ENCODE measurements at regions not wholly inside any gene's neighbourhood (a gene's known extent, or its start where the extent isn't known, plus 50 kb on each side); places are given as distances from the start of the nearest gene placed in this dataset.

DNA sequence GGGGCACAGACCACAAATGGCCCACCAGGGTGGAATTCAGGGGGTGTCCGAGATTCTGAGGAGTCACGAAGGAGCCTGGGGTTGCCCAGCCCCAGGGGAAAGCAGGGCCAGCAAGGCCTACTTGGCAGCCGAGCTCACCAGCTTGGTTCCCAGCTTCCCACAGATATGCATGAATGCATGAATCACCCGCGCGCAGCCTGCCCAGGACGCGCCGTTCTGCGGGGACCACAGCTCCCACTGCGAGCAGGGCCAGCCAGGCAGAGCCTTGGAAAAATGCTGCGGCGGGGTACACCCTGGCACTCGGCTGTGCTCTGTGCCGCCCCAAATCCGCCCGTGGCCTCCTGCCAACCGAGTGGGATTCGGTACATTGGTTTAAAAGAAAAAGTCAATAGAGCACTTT is 211.0 kb downstream of the NFATC2 start:
- WGBS (ENCODE audit: low lambda C conversion rate): 90% methylated on average over 6 of the region's 19 CpGs
- Histone ChIP-seq H3K4me3 (ENCODE audit: low read depth in 2 of 2, low read length in 1 of 2) (no peak overlapping the region), H3K27me3 (ENCODE audit: insufficient read depth) (no peaks in the 10 kb centered on the region), H4K20me1 (ENCODE audit: insufficient read depth) (no peaks in the 10 kb centered on the region), H3K9me2 (no peaks in the 10 kb centered on the region), H3K36me3 (replicated peaks in 1 of 2; ENCODE audit: control insufficient read depth in 1 of 2, insufficient read depth in 2 of 2, low read length in 1 of 2) (no peaks in the 10 kb centered on the region), H3K4me2 (no peak overlapping the region), H2AFZ (ENCODE audit: low read depth) (no peak overlapping the region), H3F3A (replicated peaks; ENCODE audit: insufficient read depth) (peaks cover 31% of the 10 kb centered on the region), H3K9ac (no peak overlapping the region), H3K79me2 (ENCODE audit: insufficient read depth) (no peaks in the 10 kb centered on the region), H3K4me1 (ENCODE audit: control insufficient read depth in 1 of 2, insufficient read depth in 2 of 2, low read depth in 1 of 2, low read length in 1 of 2) (peaks cover 0 to 13% of the 10 kb centered on the region in 2 experiments; a peak in 3 of 4 replicates), H3K9me3 (no peaks in the 10 kb centered on the region), H3K27ac (ENCODE audit: low read depth in 2 of 2, low read length in 1 of 2) (no peak overlapping the region)
- CTCF ChIA-PET: interaction anchor here (0.7 to 1.3 kb wide), 3 partner anchors 15 to 350 kb away, joined by 3 to 4 read pairs (median 3); no protein-coding TSS in a partner anchor
- no peak for DNase-seq
- POLR2A ChIA-PET: no interaction called here
- TF ChIP-seq TCF12 (IDR thresholded peaks at IDR 0.05) (peak; percentile 14; the same call in 1 of the 2 replicates), FOSL2 (IDR thresholded peaks at IDR 0.05; ENCODE audit: borderline replicate concordance, low read depth) (0 out of 2 replicates have a peak, but pooled peaks have one; percentile 11), FOXJ3 (CRISPR knock-in tag; IDR thresholded peaks at IDR 0.05) (no peak), TEAD4 (IDR thresholded peaks at IDR 0.05; ENCODE audit: borderline replicate concordance, insufficient read depth) (0 out of 2 replicates have a peak, but pooled peaks have one; percentile 10)

DNA sequence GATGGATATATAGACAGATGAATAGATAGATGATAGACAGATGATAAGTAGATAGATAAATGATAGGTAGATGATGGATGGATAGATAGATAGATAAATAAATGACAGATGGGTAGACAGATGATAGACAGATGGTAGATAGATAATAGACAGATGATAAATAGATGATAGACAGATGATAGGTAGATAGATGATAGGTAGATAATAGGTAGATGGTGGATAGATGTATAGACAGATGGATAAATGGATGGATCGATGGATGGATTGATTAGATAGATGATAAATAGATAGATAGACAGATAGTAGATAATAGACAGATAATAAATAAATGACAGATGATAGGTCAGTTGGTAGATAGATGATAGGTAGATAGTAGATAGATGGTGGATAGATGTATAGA is 212.7 kb downstream of the NFATC2 start:
- no peak overlapping the region for H3K4me3 ChIP-seq (ENCODE audit: low read depth in 2 of 2, low read length in 1 of 2)
- no peak for DNase-seq
- H3K36me3 ChIP-seq (replicated peaks in 1 of 2; ENCODE audit: control insufficient read depth in 1 of 2, insufficient read depth in 2 of 2, low read length in 1 of 2): no peaks in the 10 kb centered on the region
- peaks cover 23% of the 10 kb centered on the region for H3F3A ChIP-seq (replicated peaks; ENCODE audit: insufficient read depth)
- H4K20me1 ChIP-seq (ENCODE audit: insufficient read depth): no peaks in the 10 kb centered on the region
- peaks cover 0 to 6% of the 10 kb centered on the region in 2 experiments; a peak in 2 of 4 replicates for H3K4me1 ChIP-seq (ENCODE audit: control insufficient read depth in 1 of 2, insufficient read depth in 2 of 2, low read depth in 1 of 2, low read length in 1 of 2)
- H3K27me3 ChIP-seq (ENCODE audit: insufficient read depth): no peaks in the 10 kb centered on the region
- H3K4me2 ChIP-seq: no peak overlapping the region
- H3K9me2 ChIP-seq: no peaks in the 10 kb centered on the region
- 47% methylated on average over 1 of the region's 1 CpG for WGBS (ENCODE audit: low lambda C conversion rate)
- ChIA-PET CTCF (interaction anchor here (1.2 to 10.5 kb wide), 6 partner anchors 10 to 349 kb away, joined by 3 to 163 read pairs (median 4); no protein-coding TSS in a partner anchor), POLR2A (no interaction called here)
- no peak overlapping the region for H2AFZ ChIP-seq (ENCODE audit: low read depth)
- no peak for TF ChIP-seq MXI1 (IDR thresholded peaks at IDR 0.05; ENCODE audit: low read depth, low read length)
- TF ChIP-seq NFIC (IDR thresholded peaks at IDR 0.05; ENCODE audit: borderline replicate concordance): no peak
- no peak for TF ChIP-seq RCOR1 (IDR thresholded peaks at IDR 0.05; ENCODE audit: low read length)
- TF ChIP-seq RXRA (IDR thresholded peaks at IDR 0.05; ENCODE audit: borderline replicate concordance, low read depth): no peak
- no peak for TF ChIP-seq IRF3 (IDR thresholded peaks at IDR 0.05; ENCODE audit: low read depth, low read length)
- TF ChIP-seq REST (IDR thresholded peaks at IDR 0.05; ENCODE audit: low read depth, low read length): no peak
- TF ChIP-seq POLR2AphosphoS5 (IDR thresholded peaks at IDR 0.05; ENCODE audit: low read depth, low read length): no peak
- no peak for TF ChIP-seq CTCF (IDR thresholded peaks at IDR 0.05)
- no peaks in the 10 kb centered on the region for H3K9me3 ChIP-seq
- H3K9ac ChIP-seq: no peak overlapping the region
- H3K79me2 ChIP-seq (ENCODE audit: insufficient read depth): no peaks in the 10 kb centered on the region
- H3K27ac ChIP-seq (ENCODE audit: low read depth in 2 of 2, low read length in 1 of 2): no peak overlapping the region

Measured in SK-N-SH (cell line).